ENCODE measurements at regions not wholly inside any gene's neighbourhood (a gene's known extent, or its start where the extent isn't known, plus 50 kb on each side); places are given as distances from the start of the nearest gene placed in this dataset.

DNA sequence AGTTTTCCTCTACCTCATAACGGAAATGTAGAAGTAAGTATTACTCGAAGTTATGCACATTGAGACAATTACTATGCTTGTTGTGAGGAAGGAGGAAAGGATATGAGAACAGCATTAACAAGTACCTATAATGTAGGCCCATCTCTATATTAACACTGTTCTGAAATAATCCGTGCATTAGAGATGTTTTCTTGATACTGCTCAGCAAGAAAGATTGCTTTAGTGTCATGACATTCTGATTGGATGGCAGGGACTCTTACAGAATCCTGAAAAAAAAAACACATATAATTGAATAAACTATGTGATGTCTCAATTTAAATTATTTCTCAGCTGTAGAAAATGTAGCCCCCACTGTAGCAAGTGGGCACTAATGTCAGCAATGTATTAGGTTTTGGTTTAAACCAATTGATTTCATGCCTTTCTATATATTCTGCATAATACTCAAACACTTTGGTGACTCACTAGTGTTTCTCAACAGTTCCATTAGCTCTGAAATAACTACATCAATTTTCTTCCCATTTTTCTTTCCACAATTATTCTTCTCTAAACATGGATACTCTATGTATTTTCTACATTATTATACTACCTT is 598.3 kb upstream of the BCHE start:
- no peak for TF ChIP-seq POLR2A (IDR thresholded peaks at IDR 0.05)
- TF ChIP-seq, protein P1, sequence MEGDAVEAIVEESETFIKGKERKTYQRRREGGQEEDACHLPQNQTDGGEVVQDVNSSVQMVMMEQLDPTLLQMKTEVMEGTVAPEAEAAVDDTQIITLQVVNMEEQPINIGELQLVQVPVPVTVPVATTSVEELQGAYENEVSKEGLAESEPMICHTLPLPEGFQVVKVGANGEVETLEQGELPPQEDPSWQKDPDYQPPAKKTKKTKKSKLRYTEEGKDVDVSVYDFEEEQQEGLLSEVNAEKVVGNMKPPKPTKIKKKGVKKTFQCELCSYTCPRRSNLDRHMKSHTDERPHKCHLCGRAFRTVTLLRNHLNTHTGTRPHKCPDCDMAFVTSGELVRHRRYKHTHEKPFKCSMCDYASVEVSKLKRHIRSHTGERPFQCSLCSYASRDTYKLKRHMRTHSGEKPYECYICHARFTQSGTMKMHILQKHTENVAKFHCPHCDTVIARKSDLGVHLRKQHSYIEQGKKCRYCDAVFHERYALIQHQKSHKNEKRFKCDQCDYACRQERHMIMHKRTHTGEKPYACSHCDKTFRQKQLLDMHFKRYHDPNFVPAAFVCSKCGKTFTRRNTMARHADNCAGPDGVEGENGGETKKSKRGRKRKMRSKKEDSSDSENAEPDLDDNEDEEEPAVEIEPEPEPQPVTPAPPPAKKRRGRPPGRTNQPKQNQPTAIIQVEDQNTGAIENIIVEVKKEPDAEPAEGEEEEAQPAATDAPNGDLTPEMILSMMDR (IDR thresholded peaks at IDR 0.05 in 4 of 5, conservative IDR thresholded peaks at IDR 0.05 in 1 of 5): no peak

Data from gastrocnemius medialis (tissue), 4 donors.